Astrocyte (in vitro differentiated cells and primary cell): ENCODE measurements at regions not wholly inside any gene's neighbourhood (a gene's known extent, or its start where the extent isn't known, plus 50 kb on each side); places are given as distances from the start of the nearest gene placed in this dataset.

ENCODE experiments used
- DNase-seq: peaks from one replicate; pipeline ENCODE4 v3.0.0-alpha.2; 2010; ENCODE audit warnings: low read depth
- FAIRE-seq: peaks from 2 replicates; lab custom pipeline; 2011; peaks lifted over from hg19 to GRCh38; lab: Jason Lieb, UNC
- H2AFZ ChIP-seq: 2 replicates; pipeline ENCODE4 v1.6.0; 2012; ENCODE audit warnings: low read depth, low read length, inconsistent platforms
- H3K27ac ChIP-seq: 2 replicates; pipeline ENCODE4 v1.5.1; 2011; ENCODE audit warnings: low read depth, low read length, inconsistent platforms
- H3K27me3 ChIP-seq: 2 replicates; pipeline ENCODE4 v1.6.0; 2011; ENCODE audit warnings: low read length, inconsistent platforms; ENCODE audit not compliant: insufficient read depth
- H3K36me3 ChIP-seq: 2 replicates; pipeline ENCODE4 v1.5.1; 2011; ENCODE audit warnings: low read length, inconsistent platforms; ENCODE audit not compliant: insufficient read depth
- H3K4me1 ChIP-seq: 2 replicates; pipeline ENCODE4 v1.5.1; 2011; ENCODE audit warnings: low read length, inconsistent platforms; ENCODE audit not compliant: insufficient read depth
- H3K4me2 ChIP-seq: 2 replicates; pipeline ENCODE4 v1.6.0; 2012; ENCODE audit warnings: low read length, inconsistent platforms
- H3K4me3 ChIP-seq: 2 replicates; pipeline ENCODE4 v1.5.1; 2011; ENCODE audit warnings: low read depth, mild to moderate bottlenecking, low read length, inconsistent platforms; ENCODE audit not compliant: insufficient read depth
- H3K79me2 ChIP-seq: 2 replicates; pipeline ENCODE4 v1.6.0; 2012; ENCODE audit warnings: mild to moderate bottlenecking, low read length, inconsistent platforms; ENCODE audit not compliant: insufficient read depth
- H3K9ac ChIP-seq: 2 replicates; pipeline ENCODE4 v1.6.0; 2012; ENCODE audit warnings: mild to moderate bottlenecking, low read length, inconsistent platforms
- H3K9me3 ChIP-seq: 2 replicates; pipeline ENCODE4 v1.5.1; 2012; ENCODE audit warnings: low read depth, mild to moderate bottlenecking, low read length, inconsistent platforms; ENCODE audit not compliant: insufficient read depth
- H4K20me1 ChIP-seq: 2 replicates; pipeline ENCODE4 v1.6.0; 2012; ENCODE audit warnings: low read length, inconsistent platforms; ENCODE audit not compliant: insufficient read depth
- H3K27ac Mint-ChIP-seq: one replicate; pipeline ENCODE4 v1.8.0; 2021; ENCODE audit warnings: mild to moderate bottlenecking, mixed read lengths; ENCODE audit not compliant: unreplicated experiment
- H3K27me3 Mint-ChIP-seq: one replicate; pipeline ENCODE4 v1.8.0; 2021; ENCODE audit warnings: low read depth, mixed read lengths; ENCODE audit not compliant: unreplicated experiment
- H3K36me3 Mint-ChIP-seq: one replicate; pipeline ENCODE4 v1.8.0; 2021; ENCODE audit warnings: low read depth, mixed read lengths; ENCODE audit not compliant: unreplicated experiment
- H3K4me1 Mint-ChIP-seq: one replicate; pipeline ENCODE4 v1.8.0; 2021; ENCODE audit warnings: low read depth, mixed read lengths; ENCODE audit not compliant: unreplicated experiment
- H3K4me3 Mint-ChIP-seq: one replicate; pipeline ENCODE4 v1.8.0; 2021; ENCODE audit warnings: mild to moderate bottlenecking, moderate library complexity, mixed read lengths; ENCODE audit not compliant: unreplicated experiment
- H3K9me3 Mint-ChIP-seq: one replicate; pipeline ENCODE4 v1.8.0; 2021; ENCODE audit warnings: mild to moderate bottlenecking, mixed read lengths; ENCODE audit not compliant: unreplicated experiment
- EZH2 ChIP-seq: IDR thresholded peaks from 2 replicates; pipeline ENCODE4 v1.6.1; 2012; ENCODE audit warnings: mild to moderate bottlenecking, low read length, inconsistent platforms; ENCODE audit not compliant: insufficient read depth
- TF ChIP-seq, protein P1 (sequence below): IDR thresholded peaks from 2 replicates; pipeline ENCODE4 v1.5.1; 2011; ENCODE audit warnings: low read depth, mild to moderate bottlenecking, inconsistent platforms, low read length, moderate library complexity; ENCODE audit not compliant: insufficient read depth

DNA sequence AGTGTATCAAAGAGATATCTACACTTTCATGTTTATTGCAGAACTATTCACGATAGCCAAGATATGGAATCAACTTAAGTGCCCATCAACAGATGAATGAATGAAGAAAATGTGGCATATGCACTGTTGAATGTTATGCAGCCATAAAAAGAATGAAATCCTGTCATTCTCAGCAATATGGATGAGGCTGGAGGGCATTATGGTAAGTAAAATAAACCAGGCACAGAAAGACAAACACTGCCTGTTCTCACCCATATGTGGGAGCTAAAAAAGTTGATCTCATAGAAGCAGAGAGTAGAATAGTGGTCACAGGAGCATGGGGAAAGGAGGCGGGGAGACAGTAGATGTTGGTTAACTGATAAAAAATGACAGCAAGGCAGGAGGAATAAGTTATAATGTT, 561.8 kb downstream of the TOX3 start:
- no peak overlapping the region for H3K9ac ChIP-seq
- no peaks in the 10 kb centered on the region for H3K36me3 ChIP-seq
- no peak overlapping the region for H3K4me2 ChIP-seq
- FAIRE-seq (no peak), DNase-seq (no peak)
- TF ChIP-seq, protein P1, sequence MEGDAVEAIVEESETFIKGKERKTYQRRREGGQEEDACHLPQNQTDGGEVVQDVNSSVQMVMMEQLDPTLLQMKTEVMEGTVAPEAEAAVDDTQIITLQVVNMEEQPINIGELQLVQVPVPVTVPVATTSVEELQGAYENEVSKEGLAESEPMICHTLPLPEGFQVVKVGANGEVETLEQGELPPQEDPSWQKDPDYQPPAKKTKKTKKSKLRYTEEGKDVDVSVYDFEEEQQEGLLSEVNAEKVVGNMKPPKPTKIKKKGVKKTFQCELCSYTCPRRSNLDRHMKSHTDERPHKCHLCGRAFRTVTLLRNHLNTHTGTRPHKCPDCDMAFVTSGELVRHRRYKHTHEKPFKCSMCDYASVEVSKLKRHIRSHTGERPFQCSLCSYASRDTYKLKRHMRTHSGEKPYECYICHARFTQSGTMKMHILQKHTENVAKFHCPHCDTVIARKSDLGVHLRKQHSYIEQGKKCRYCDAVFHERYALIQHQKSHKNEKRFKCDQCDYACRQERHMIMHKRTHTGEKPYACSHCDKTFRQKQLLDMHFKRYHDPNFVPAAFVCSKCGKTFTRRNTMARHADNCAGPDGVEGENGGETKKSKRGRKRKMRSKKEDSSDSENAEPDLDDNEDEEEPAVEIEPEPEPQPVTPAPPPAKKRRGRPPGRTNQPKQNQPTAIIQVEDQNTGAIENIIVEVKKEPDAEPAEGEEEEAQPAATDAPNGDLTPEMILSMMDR = no peak
- H2AFZ ChIP-seq = no peak overlapping the region
- peaks cover 3% of the 10 kb centered on the region for H3K27me3 ChIP-seq
- H3K4me3 Mint-ChIP-seq = no peak overlapping the region
- no peak overlapping the region for H3K27ac Mint-ChIP-seq
- no peaks in the 10 kb centered on the region for H4K20me1 ChIP-seq
- no peaks in the 10 kb centered on the region for H3K9me3 ChIP-seq
- H3K4me3 ChIP-seq = no peak overlapping the region
- peaks cover 15% of the 10 kb centered on the region for H3K27me3 Mint-ChIP-seq
- H3K27ac ChIP-seq = no peak overlapping the region
- H3K4me1 ChIP-seq = no peaks in the 10 kb centered on the region
- H3K36me3 Mint-ChIP-seq = no peaks in the 10 kb centered on the region
- no peaks in the 10 kb centered on the region for H3K79me2 ChIP-seq
- no peaks in the 10 kb centered on the region for H3K4me1 Mint-ChIP-seq
- H3K9me3 Mint-ChIP-seq = no peaks in the 10 kb centered on the region

- no peak overlapping the region for H3K4me3 Mint-ChIP-seq
Observed at GRCh38 chr16:51984395-51984794, 562.5 kb downstream of the TOX3 start.

More at GRCh38 chr16:51984395-51984794, 562.5 kb downstream of the TOX3 start:
- Mint-ChIP-seq H3K9me3 (no peaks in the 10 kb centered on the region), H3K27ac (no peak overlapping the region), H3K4me1 (no peaks in the 10 kb centered on the region), H3K36me3 (no peaks in the 10 kb centered on the region), H3K27me3 (peaks cover 20% of the 10 kb centered on the region)
- DNase-seq = no peak
- peaks cover 3% of the 10 kb centered on the region for H3K27me3 ChIP-seq
- H4K20me1 ChIP-seq = no peaks in the 10 kb centered on the region
- H2AFZ ChIP-seq = no peak overlapping the region
- no peaks in the 10 kb centered on the region for H3K36me3 ChIP-seq
- H3K9me3 ChIP-seq = no peaks in the 10 kb centered on the region
- H3K4me2 ChIP-seq = no peak overlapping the region
- no peak overlapping the region for H3K27ac ChIP-seq
- H3K4me1 ChIP-seq = no peaks in the 10 kb centered on the region
- no peak overlapping the region for H3K4me3 ChIP-seq
- H3K9ac ChIP-seq = no peak overlapping the region
- no peak for FAIRE-seq
- no peaks in the 10 kb centered on the region for H3K79me2 ChIP-seq
- no peak for TF ChIP-seq EZH2
- TF ChIP-seq, protein P1 = no peak
